GM18951 (cell line): ENCODE measurements at regions not wholly inside any gene's neighbourhood (a gene's known extent, or its start where the extent isn't known, plus 50 kb on each side); places are given as distances from the start of the nearest gene placed in this dataset.

Source experiments
- POLR2A ChIP-seq: IDR thresholded peaks from 4 replicates; pipeline ENCODE4 v1.6.1; 2011; ENCODE audit warnings: mild to moderate bottlenecking; ENCODE audit not compliant: insufficient read length, insufficient read depth; ENCODE audit errors: extremely low read depth
- in situ Hi-C: fragments of 300-500 bp; cut with MboI; formaldehyde crosslinking; loops from one replicate; pipeline ENCODE4 v1.12.0; 2022; ENCODE audit warnings: low sequenced_read_pairs, mixed read lengths, inconsistent platforms; ENCODE audit not compliant: unreplicated experiment

DNA sequence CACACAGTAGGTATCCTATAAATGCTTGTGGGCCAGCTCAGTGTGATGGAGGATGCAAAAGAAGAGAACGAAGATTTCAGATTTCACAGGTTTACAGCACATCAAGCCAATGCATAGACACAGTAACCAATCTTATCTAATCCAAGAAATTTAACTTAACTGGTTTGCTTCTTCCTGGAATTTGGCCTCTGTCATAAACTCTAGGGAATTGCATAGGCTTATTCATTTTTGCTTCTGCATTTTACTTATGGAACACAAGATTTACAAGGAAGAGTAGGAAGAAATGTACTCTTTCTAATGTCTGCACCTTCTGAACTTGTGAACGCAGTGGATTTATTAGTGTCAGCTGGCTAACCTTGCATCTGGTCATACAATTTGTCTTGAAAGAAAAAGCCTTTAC is 389.4 kb upstream of the NPVF start:
- in situ Hi-C loops, result no loop called here
- no peak for TF ChIP-seq POLR2A

DNA sequence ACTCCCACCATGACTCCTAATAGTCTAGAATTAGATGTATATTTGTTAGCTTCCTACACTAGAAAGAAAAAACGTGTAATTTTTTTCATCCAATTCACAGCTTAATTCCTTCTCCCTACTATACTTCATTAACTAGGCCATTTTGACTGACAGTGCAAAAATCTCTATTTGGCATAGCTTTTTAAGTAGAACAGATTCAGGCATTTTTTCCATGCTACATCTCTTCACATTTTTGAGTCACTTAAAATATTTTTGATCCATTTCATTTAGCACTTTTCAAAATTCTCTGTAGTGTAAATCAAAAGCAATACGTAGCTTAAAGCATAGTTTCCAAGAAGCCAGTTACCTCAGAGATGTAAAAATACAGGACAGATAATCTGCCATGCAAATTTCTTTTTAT is 391.1 kb upstream of the NPVF start:
- no peak for TF ChIP-seq POLR2A
- in situ Hi-C loops, result no loop called here

DNA sequence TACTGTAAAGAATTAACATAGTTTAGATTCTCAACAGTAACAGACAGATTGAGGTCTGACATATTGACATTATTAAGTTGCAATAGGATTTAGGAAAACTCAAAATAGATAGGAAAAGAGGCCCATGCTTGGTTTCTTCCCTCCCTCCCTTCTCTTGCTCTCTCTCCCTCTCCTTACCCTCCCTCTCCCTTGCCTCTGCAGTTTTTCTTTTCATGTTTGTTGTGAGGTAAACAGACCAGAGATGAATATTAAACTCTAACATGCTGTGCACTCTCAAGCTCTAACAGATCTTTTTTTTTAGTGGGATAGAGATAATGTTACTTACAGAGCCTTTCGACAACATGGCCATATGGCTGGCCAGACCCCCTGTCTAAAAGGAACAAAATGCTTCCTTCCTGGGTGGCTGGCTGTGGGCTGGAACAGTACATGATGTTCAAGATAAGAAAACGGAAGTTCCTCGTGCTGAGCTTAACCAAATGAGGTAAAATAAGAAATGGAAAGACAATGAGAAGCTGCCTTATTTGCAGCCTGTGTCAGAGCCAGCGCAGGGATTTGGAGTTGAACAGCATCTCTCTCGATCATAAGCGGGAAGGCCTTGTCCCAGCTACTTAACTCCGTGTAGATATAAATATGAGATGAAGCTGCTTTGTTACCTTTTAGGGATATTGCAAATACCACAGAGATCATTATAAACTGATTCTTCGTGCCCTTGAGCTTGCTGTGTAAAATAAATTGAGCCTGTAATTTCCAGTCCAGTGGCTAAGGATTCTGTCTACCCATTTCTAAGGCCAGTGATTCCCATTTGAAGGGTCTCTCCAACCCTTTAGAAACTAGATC is 391.9 kb upstream of the NPVF start:
- TF ChIP-seq POLR2A, result no peak
- in situ Hi-C loops, result no loop called here

DNA sequence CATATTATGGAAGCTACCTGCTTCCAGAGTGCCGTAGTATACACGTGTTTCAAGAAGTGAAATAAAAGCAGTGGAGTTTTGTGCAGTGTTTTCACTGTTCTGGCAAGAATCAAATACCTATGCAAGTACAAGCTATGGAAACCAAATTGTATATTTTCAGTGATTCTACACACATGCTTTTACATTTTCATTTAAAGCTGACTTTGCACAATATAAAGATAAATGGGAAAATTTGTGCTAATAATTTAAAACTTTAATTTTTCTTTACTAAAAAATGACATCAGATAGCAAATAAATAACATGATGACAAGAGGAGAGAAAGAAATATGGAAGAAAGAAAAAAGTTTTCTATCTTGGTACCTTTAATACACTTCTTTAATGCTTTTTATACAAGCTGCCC is 393.7 kb upstream of the NPVF start:
- no peak for TF ChIP-seq POLR2A
- in situ Hi-C loops, result no loop called here

DNA sequence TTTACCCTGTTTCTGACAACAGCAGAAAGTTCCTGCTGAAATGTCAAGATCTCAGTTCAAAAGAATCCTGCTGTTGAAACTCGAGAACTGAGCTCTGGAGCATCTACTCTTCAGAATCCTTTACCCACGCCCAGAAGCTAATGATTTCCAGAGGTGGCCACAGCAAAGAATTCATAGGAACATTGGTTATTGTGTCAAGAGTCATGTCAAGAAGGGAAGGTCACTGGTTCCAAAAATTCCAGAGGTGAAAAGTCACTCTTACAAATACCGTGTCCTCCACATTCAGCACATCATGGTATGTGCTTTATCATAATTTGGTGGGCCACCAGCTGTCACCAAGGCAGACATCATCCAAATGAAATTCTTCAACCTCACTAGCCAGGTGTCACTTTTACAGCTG is 394.4 kb upstream of the NPVF start:
- no peak for TF ChIP-seq POLR2A
- in situ Hi-C loops, result no loop called here

DNA sequence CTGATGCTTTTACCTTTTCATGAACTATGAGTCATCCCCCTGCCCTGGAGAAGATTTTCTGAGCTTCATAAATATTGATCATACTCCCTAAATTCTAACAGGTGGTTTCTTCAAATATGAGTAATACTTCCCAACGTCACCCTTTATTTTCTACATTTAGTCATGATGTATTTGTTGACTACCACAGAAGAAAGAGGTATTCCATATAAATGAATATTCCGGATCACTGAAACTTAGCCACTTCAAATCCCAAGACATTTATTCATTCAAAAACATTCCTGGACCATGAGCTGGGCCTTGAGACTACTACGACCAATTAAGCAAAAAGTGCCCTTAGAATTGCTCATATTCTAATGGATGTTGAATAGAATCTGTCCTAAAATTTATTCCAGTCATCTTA is 395.8 kb upstream of the NPVF start:
- no peak for TF ChIP-seq POLR2A
- in situ Hi-C loops, result no loop called here

DNA sequence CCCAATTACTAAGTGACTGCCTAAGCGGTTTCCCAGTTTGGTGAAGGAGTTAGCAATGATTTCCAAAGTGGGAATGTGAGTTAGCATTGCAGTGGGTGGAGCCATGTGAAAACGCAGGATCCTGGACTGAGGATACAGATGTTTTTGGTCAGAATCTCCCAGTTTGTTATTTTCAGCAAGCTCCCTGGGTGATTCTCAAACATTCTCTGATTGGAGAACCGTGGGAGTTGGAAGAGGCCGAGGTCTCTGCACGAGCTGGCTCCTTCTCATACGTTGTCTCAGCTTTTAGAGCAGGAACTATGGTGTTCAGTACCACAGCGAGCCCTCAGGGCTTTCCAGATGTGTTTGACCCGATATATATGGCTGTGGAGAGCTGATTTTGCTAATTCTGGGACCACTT is 396.5 kb upstream of the NPVF start:
- in situ Hi-C loops, result no loop called here
- no peak for TF ChIP-seq POLR2A

DNA sequence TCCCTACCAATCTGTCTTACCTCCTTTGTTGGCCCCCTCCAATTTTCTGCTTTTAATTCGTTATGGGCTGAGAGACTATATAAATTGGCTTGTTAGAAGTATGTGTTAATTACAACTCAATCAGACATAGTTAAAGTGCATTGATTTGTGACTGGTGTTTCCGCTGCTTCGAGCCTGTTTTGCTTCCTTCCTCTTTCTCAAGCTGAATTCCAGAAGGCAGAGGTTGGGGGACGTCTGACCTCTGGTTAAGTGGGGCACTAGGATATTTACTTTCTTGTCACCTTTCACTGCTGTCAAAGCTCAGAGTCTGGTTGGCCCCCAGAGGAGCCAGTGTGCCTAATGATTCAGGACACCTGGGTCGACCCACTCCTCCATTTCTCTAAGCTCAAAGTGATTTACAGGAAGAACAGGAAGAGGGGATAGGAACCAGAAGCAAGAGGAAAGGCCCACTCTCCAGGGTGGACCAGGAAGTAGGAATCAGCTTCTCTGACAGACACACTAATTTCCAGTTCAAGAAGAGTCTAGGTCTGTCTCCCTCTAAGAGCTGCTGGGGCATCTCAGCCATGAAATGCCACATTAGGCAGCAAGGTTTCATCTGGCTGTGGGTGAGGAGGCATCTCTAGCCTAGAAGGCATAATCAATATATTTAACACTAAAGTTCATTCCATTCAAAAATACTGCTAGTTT is 397.2 kb upstream of the NPVF start:
- in situ Hi-C loops, result no loop called here
- no peak for TF ChIP-seq POLR2A

DNA sequence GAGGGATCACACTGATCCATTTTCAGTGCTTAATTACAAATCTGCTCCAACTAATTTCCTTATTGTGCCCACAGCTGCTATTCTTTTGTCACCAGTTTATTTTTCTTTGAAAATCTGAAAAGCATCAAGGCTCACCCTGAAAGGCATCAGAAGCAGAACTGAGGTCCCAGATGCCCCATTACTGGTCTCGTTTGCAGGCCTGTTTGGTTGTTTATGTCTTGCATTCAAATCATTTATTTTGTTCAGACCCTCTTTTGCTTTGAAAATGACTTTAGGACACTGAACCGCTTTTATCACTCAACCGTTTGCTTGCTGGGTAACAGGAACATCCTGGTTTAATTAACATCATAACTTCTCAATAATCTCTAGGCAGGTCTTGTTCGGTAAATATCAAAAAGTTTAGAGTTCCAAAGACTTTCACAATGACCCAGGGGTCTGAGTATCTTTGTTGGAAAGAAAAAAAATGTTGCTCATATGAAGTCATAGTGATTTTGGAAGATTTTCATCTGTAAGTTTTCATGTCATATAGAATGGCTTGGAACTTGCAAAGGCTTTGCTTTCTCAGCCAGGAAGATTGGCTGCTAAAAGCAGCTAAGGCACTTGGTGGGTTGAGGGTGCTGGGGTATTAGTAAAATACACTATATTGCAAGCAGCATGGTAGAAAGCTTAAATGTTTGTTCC is 398.3 kb upstream of the NPVF start:
- no peak for TF ChIP-seq POLR2A
- in situ Hi-C loops, result no loop called here

DNA sequence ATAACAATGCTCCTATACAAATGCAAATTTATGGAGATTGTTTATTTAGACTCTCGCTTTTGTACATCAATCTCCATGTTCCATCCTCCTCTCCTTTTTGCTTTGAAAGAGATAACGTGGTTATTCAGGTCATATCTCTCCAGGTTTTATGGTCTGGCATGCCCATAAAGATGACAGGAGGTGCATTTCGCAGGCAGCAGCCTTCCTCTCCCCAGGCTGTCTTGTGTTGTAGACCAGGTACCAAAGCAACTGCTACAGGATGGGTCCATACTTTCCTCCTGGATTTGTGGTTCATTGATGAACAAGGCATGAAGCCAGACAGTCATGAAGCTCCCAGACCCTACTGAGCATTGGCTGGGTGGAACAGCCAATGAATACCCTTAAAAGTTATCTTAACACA is 400.2 kb upstream of the NPVF start:
- in situ Hi-C loops, result no loop called here

DNA sequence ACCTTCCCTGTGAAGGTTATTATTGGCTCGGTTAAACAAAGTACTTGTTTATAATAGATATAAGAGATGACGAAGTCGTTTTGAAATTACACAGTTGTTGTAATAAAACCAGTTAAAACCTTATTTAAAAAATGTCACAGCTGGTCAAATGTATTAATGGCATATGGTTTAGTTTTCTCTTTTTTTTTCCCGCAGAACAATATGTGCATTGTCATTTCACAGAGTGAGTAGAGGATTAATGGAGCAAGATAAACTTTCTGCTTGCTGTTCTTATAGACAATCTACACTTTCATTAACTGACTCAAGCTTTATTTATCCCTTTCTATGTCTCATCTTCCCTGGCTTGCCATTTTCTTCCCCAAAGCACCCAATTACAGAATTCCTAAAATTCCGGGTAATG is 404.3 kb upstream of the NPVF start:
- in situ Hi-C loops, result no loop called here
- no peak for TF ChIP-seq POLR2A

More for the DNA sequence above, 400.2 kb upstream of the NPVF start:
- no peak for TF ChIP-seq POLR2A

DNA sequence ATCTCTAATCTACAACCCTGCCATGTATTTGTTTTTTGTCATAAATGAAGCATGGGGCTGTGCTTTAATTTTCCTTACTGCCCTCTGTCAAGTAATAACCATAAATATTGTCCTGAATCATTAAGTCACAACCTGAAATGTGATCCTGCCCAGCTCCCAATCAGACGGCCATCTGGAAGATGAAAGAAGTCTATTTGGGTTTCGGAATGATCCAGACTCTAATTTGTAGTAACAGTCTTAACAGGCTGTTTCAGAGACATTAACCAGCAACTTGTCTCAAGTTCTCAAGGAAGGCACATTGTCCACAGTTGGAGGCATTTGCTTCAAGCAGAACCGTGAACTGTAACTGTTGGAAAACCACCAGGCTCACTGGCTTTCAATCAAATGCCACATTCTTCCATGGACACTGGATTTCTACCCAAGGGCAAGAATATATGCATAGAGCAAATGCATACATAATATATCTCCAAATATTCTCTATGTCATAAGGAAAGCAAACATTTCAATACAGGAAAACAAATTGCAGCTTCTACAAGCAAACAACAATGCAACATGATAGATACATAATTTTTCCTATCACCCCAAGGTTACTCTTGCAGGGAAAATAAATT is 405.2 kb upstream of the NPVF start:
- in situ Hi-C loops, result no loop called here

DNA sequence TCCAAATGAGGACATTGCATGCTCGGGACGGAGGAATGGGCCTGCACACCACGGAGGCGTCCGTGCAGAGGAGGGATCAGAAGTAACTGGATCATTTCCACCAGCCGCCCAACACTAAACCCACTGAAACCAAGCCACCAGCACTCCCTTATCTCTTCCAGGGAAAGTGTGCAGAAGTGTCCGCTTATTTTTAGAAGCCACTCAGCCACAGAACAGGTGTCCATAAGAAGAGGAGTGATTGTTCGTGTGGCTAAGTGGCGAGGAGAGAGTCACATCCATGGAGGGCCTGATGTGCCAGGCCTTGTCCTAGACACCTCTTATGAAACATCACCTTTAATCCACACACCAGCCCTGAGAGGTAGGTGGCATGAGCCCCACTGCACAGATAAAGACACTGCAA is 407.9 kb upstream of the NPVF start:
- no peak for TF ChIP-seq POLR2A
- in situ Hi-C loops, result no loop called here

More for the DNA sequence above, 405.2 kb upstream of the NPVF start:
- TF ChIP-seq POLR2A, result no peak

DNA sequence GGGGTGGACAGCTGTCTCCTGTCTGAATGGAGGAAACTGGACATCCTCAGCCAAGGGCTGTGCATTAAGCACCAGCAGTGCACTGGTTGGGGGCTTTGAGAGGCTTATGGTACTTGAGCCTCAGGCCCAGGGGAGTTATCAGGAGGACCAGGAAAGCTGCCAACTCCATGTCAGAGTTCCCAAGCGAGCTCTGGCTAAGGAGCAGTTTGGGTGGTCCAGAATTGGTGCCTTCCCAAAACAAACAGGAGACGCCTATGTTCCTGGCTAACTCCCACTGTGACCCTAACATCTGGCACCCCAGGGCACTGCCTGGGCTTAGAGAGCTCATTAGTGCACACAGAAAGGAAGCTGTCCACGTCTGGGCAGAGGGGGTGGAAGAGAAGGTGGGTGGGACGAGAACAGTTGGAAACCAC is 408.6 kb upstream of the NPVF start:
- in situ Hi-C loops, result no loop called here
- no peak for TF ChIP-seq POLR2A

DNA sequence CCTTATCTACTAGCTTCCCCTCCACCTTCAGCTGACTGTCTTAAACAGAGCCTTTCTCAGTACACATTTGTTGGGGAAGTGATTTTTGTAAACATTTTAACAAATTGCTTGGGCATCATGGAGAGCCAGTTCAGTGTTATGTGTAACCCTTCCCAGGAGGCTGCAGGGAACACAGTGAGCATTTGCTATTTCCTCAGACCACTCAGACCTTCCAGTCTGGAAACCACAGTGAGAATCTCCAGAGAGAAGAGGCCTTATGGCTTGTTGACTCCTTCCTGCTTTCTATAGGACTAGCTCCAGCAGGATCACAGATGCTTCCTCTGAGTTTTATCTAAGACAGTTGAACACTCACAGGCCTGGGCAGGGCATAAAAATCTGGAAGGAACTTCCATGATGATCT is 409.8 kb upstream of the NPVF start:
- in situ Hi-C loops, result no loop called here
- no peak for TF ChIP-seq POLR2A
